AG08395 (cell line): ENCODE measurements at regions not wholly inside any gene's neighbourhood (a gene's known extent, or its start where the extent isn't known, plus 50 kb on each side); places are given as distances from the start of the nearest gene placed in this dataset.

Experiments
- DNase-seq: peaks from one replicate; pipeline ENCODE4 v3.0.0; 2012; ENCODE audit warnings: mixed read lengths, low spot score

DNA sequence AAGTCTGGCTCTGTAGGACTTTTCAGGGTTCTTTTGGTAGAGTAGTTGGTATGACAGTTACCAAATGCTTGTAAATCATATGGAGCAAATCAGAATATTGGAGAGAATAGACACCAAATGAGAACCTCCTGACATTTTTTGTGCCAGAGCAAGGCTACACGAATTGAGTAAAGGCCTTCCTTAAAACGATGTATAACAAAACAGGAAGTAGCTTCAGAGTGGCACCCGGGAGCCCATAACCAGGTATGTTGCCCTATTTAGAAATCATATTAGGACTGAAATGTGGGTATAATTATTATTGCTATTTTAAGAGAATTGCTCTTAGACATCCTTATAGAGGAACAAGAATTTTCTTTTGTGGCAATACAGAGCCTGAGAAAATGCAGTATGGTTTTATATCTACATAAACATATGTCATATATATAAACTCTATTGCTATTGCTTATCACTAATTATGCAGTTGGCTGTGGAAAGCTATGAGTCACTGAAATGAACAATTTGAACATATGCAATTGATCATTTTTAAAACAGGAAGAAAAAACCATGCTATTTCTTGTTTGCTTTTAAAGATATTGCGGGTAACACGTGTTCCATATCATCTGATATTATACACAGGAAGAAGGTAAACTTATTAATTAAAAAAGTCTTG is 197.4 kb upstream of the MTPN start:
- no peak for DNase-seq

GRCh38 chr7:136173874-136174273 is 196.7 kb upstream of the MTPN start:
- DNase-seq, result no peak

DNA sequence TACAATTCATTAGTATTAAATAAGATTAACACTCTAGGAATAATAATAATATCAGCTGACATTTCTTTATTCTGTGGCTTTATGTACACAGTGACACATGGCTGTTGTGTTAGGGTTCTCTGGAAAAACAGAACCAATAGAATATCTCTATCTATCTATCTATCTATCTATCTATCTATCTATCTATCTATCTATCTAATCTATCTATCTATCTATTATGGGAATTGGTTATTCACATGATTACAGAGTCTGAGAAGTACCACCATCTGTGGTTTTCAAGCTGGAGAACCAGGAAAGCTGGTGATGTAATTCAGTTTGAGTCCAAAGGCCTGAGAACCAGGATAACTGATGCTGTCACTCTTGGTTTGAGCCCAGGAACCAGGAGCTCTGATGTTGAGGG is 194.1 kb upstream of the MTPN start:
- no peak for DNase-seq

DNA sequence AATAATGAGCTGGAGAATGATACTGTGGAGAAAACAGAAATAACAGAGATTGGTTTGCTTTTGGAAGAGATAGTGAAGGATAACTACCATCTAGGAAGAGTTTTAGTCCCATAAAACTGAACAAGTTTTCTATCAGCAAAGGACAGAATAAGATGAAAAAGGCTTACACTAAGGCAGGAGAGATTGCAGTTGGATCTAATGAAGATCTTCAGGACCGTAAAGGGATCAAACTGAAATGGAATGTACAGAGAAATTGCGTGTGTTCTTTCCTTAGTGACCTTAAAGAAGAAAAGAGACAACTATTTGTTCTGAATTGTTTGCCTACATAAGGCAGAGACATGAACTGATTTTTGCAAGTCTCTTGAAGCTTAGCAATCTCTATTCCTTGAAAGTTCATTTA is 191.7 kb upstream of the MTPN start:
- no peak for DNase-seq

DNA sequence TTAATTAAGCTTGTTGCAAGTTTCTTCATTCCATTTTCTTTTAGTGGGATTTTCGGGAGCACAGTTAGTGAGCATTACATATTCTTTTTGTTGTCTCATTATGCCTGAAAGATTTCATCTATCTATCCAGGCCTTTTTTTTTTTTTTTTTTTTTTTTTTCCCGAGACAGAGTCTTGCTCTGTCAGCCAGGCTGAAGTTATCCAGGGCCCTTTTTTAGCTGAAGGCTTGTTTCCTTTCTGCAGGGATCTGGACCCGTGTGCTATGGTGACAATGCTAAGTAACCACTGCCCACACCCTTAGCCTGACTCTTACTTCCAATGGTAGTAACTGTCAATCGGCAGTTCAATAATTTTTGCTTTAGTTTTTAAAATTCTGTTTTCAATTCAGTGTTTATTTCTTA is 190.8 kb upstream of the MTPN start:
- DNase-seq, result no peak

DNA sequence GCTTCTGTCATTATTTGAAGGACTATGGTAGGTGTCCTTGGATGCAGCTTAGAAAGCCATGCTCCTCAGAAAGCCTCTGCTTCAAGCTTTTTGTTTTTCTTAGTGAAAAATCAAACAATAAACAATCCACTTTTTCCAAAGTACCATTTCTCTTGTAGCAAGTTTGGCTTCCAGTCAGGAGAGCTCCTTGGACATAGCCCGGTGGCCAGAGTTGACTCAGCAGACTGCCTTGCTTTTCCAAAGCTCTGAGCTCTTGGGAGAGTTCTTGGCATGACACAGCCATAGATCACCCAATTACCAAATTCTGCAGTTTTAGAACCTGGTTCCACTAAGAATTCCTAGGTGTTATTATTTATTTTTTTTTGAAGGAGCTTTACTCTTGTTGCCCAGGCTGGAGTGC is 189.4 kb upstream of the MTPN start:
- no peak for DNase-seq

GRCh38 chr7:136163340-136163801 is 186.2 kb upstream of the MTPN start:
- no peak for DNase-seq

- no peak for DNase-seq
These were observed 173.2 kb upstream of the MTPN start for GRCh38 chr7:136150311-136150710.

DNA sequence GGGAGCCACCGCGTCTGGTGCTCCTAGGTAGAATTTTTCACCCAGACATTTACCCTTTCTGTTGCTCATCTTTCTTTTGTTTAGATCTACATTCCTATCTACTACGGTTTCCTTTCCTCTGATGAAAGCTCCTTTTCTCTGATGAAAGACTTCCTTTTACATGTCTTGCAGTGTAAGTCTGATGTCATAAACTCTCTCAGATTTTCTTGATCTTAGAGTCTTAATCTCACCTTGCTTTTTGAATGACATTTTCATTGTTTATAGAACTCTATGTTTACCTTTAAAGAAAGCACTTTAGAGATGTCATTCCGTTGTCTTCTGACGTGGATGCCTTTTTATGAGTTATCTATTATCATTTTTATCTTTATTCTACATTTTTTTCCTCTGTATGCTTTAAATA is 171.8 kb upstream of the MTPN start:
- no peak for DNase-seq

- no peak for DNase-seq
These were observed 169.8 kb upstream of the MTPN start for GRCh38 chr7:136146925-136147324.

DNA sequence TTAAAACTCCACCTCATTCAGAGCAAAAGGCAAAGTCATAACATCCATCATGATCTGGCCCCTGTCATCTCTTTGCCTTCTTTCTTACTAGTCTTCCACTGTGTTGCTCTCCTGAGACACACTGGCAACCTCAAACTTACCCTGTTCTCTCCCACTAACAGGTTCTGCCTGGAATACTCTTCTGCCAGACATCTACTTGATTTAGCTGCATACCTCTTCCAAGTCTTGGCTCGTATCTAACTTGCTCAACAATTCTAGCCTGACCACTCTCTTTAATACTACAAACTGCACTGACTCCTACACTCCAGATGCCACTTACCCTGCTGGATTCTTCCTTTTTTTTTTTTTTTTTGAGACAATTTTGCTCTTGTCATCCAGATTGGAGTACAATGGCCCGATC is 167.0 kb upstream of the MTPN start:
- no peak for DNase-seq

DNA sequence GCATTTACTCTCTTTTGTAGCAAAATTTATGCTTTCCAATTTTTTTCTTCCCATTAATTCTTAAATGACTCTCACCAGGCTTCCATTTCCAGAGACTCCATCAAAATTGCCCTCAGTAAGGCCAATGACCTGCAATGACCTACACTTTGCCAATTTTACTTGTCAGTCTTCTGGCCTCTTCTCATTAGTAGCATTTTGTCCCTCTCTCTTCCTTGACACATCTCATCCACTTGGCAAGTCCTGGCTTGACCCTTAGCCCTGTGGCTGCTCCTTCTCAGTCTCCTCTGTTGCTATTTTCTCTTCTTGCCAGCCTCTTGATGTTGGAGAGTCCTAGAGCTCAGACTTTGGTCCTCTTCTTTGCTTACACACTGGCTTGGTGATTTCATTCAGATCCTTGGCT is 166.1 kb upstream of the MTPN start:
- no peak for DNase-seq

GRCh38 chr7:136142583-136142982 is 165.4 kb upstream of the MTPN start:
- DNase-seq, result no peak

DNA sequence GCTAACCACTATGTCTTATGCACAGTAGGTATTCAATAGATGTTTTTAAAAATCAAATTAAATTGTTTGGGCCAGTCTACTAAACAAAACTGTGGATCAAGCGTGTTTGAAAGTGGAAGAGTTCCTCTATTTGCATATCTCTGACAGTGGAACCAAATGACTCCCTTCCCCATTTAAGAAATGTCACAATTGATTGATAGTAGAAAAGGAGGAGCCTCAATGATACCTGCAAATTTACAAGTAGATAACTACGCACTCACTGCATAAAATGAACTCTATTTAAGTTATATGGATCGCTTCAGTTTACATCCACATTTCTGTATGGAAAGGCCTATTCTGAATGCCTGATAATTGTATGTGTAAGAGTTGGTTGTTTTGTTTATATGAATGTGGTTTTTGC is 163.3 kb upstream of the MTPN start:
- no peak for DNase-seq

- no peak for DNase-seq
These were observed 162.3 kb upstream of the MTPN start for GRCh38 chr7:136139417-136139816.

GRCh38 chr7:136138991-136139390 is 161.8 kb upstream of the MTPN start:
- no peak for DNase-seq

DNA sequence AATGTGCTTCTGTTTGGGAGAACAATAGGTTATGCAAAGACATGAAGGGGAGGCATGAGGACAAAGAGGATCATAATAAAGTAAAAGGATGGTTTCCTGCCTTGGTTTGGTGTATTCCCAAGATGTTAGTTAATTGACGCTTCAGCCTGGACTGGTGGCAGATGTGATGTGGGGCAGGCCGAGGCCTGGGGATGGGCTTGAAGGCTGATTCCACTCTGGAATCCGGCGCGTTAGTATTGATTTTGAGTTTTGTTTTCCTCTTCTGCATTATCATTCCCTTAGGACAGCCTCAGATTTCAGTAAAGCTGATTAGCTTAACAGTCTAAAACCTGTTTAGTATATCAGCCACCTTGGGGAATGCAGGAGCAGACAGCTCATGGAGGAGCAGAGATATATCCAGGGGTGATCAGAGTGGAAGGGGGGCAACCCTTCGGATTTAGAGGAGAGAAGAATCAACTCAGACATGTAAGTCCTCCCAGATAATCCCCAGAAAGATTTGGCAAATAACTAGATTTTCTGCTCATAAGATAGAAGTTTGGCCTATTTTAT is 159.8 kb upstream of the MTPN start:
- DNase-seq, result no peak

DNA sequence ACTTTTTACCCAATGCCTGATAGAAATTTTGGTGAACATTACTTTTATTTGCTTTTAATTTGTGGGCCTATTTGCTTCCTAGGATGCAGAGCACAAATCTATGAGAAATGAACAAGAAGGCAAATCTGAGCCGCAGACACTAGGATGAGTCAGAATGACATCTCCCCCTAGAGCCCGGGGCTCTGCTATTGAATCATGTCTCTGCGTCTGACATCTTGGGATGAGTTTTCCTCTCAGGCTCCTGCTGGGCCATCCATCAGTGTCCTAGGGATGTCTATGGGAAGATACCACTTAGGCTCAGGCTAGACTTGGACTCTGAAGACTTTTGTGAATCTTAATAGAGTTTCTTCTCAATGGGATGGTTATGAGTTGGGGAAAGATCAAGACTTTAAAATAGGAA is 157.3 kb upstream of the MTPN start:
- peak; percentile 29 for DNase-seq

DNA sequence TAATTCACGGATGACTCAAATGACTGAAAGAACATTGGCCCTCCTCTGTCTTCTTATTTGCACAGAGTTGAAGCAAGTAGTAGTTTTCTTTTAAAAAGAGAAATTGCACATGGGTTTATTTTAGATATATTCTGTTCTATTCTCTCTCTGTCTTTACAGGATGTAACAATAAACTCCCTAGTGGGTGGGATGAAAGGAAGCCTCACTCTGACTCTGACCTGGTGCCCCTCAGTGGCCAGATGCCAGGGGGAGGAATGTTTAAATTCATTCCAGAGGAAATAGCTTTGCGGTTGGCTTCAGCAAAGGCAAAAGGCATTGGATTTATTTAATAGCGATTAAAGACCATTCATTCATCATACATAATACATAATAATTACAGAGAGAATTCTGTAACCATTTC is 156.4 kb upstream of the MTPN start:
- DNase-seq, result no peak

DNA sequence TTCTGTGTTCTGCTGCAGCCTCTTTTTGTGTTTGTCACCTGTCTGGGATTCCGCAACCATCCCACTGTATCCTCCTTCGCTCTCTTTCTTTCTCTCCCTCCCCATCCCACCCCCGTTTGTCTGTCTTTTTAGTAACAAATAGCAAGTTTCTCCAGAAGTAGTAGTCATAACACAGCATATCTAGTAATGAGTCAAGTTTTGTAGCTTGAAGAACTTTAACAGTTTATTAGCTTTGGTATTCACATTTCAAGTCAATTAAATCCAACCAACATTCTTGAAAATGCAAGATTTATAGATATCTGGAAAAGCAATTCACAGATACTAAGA is 154.1 kb upstream of the MTPN start:
- no peak for DNase-seq

GRCh38 chr7:136130511-136131303 is 153.5 kb upstream of the MTPN start:
- no peak for DNase-seq

- no peak for DNase-seq
These were observed 150.9 kb upstream of the MTPN start for GRCh38 chr7:136128050-136128449.

- no peak for DNase-seq
These were observed 146.2 kb upstream of the MTPN start for GRCh38 chr7:136123352-136123751.

GRCh38 chr7:136122026-136122425 is 144.9 kb upstream of the MTPN start:
- DNase-seq, result no peak
